Activated T-helper 2 cell treated with anti-CD3 and anti-CD28 coated beads, Interferon-gamma antibody, Interleukin-2, Interleukin-4, amounts not matched to agents 10 μg/mL and 5 μg/mL and 100 μg/mL, durations not matched to agents 14 hours and 24 hours and 36 hours (primary cell): ENCODE measurements at regions not wholly inside any gene's neighbourhood (a gene's known extent, or its start where the extent isn't known, plus 50 kb on each side); places are given as distances from the start of the nearest gene placed in this dataset.

Source experiments
- DNase-seq: peaks from one replicate; pipeline ENCODE4 v3.0.0; 2021; ENCODE audit warnings: low spot score
- H3K27ac Mint-ChIP-seq: one replicate; pipeline ENCODE4 v1.8.0; 2021; ENCODE audit warnings: mixed read lengths
- H3K27me3 Mint-ChIP-seq: one replicate; pipeline ENCODE4 v1.8.0; 2021; ENCODE audit warnings: low read depth, mixed read lengths
- H3K36me3 Mint-ChIP-seq: one replicate; pipeline ENCODE4 v1.8.0; 2021; ENCODE audit warnings: low read depth, mixed read lengths
- H3K4me1 Mint-ChIP-seq: one replicate; pipeline ENCODE4 v1.8.0; 2021; ENCODE audit warnings: low read depth, mixed read lengths
- H3K4me3 Mint-ChIP-seq: one replicate; pipeline ENCODE4 v1.8.0; 2021; ENCODE audit warnings: low read depth, mild to moderate bottlenecking, moderate library complexity, mixed read lengths
- H3K9me3 Mint-ChIP-seq: one replicate; pipeline ENCODE4 v1.8.0; 2021; ENCODE audit warnings: mixed read lengths
- intact Hi-C: fragments of 100-400 bp; cut with micrococcal nuclease; formaldehyde crosslinking; loops from one replicate; pipeline ENCODE4 v1.15.1; 2023

DNA sequence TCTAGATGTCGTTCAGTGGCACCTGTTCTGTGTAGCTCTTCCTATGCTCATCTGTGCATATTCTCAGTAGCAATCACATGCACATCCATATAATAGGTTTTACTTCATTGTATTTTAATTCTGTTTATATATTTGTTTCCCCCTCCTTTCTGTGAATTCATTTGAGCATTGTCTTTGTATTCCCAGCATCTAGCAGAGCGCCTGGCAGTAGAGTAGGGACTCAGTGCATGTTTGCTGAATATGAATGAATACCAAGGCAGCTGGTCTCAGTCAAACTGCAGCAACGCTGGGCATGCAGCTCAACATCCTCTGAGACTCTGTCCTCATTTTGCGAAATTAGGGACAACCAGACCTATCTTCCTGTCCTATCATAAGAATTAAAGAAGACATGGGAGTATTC lies 330.1 kb downstream of the SPRY2 start:
- no peaks in the 10 kb centered on the region for H3K36me3 Mint-ChIP-seq
- H3K27ac Mint-ChIP-seq = no peak overlapping the region
- no peaks in the 10 kb centered on the region for H3K9me3 Mint-ChIP-seq
- no peak overlapping the region for H3K4me3 Mint-ChIP-seq
- no peaks in the 10 kb centered on the region for H3K4me1 Mint-ChIP-seq
- no peaks in the 10 kb centered on the region for H3K27me3 Mint-ChIP-seq
- intact Hi-C loops = no loop called here
- no peak for DNase-seq

DNA sequence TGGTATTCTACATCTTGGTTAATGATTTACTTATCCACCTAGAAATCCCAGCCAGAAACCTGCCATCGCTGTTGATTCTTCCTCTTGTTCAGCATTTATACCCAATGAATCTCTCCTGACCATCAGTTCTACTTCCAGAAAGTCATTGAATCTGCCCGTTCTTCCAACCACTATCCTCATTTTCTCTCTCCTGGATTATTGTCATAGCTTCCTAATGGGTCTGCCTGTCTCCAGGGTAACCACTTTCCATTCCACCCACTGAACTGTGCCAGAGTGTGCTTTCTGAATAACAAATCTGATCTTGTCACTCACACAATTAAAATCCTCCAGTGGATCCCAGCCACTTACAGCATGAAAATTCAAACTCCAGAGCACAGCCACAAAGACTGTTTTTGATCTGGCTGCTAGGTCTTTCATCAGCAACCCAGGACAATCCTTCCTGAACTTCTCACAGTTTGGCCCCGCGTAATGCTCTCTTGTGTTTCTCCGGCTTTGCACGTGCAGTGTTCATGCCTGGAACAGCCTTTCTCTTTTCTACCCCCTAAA lies 330.6 kb downstream of the SPRY2 start:
- intact Hi-C loops = no loop called here
- H3K9me3 Mint-ChIP-seq = no peaks in the 10 kb centered on the region
- no peaks in the 10 kb centered on the region for H3K36me3 Mint-ChIP-seq
- DNase-seq = no peak
- no peaks in the 10 kb centered on the region for H3K4me1 Mint-ChIP-seq
- H3K27me3 Mint-ChIP-seq = no peaks in the 10 kb centered on the region
- H3K4me3 Mint-ChIP-seq = no peak overlapping the region
- H3K27ac Mint-ChIP-seq = no peak overlapping the region

DNA sequence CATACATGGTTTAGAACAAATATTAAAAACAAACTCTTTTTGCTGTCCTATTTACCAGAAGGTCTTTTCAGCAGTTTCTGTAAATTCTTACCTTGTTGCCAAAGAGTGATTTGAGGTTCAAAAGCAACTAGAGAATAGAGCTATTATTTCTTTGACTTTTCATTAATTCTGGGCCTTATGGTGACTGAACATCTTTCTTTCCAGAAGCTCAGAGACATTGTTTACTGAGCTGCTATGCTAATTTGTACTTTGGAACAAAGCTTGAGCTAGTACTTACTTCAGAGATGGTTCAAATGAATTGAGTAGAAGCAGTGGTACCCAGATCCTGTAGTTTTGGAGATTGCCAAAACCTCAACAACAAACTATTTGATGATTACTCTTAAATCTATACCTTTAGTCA lies 331.2 kb downstream of the SPRY2 start:
- no peaks in the 10 kb centered on the region for H3K27me3 Mint-ChIP-seq
- H3K4me3 Mint-ChIP-seq = no peak overlapping the region
- H3K36me3 Mint-ChIP-seq = no peaks in the 10 kb centered on the region
- intact Hi-C loops = no loop called here
- no peaks in the 10 kb centered on the region for H3K9me3 Mint-ChIP-seq
- no peak for DNase-seq
- no peak overlapping the region for H3K27ac Mint-ChIP-seq
- no peaks in the 10 kb centered on the region for H3K4me1 Mint-ChIP-seq

DNA sequence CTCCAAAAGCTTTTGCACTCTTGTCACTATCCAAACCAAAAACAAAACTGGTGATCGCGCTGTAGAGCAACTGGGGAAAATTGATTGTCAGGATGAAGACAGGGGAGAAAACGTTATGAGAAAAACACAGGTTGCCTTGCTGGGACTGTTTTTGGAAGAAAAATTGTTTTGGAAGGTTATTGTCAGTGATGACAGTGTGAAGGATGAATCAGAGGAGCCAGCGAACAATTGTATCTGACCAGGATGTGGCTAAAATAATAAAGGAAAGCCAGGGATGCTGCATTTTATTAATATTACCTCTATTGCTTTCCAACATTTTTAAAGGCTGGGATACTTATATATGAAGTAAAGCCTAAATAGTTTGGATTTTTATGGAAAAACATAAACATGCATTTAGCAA lies 334.0 kb downstream of the SPRY2 start:
- H3K27ac Mint-ChIP-seq = no peak overlapping the region
- intact Hi-C loops = no loop called here
- no peaks in the 10 kb centered on the region for H3K4me1 Mint-ChIP-seq
- no peaks in the 10 kb centered on the region for H3K27me3 Mint-ChIP-seq
- H3K4me3 Mint-ChIP-seq = no peak overlapping the region
- H3K9me3 Mint-ChIP-seq = no peaks in the 10 kb centered on the region
- DNase-seq = no peak
- H3K36me3 Mint-ChIP-seq = no peaks in the 10 kb centered on the region

DNA sequence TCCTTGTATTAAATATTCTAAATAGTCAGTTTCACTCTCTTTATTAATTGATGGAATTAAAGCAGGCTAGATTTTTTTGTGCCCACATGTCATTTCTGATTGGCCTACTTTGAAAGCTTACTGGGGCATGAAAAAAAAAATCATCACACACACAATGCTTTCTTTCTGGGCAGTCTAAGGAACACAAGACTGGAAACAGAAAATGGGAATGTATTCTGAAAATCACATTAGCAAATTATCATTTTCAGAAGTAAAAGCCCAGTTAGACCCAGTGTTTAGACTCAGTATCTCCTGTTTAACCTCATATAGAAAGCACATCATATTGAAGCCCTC lies 339.4 kb downstream of the SPRY2 start:
- no peaks in the 10 kb centered on the region for H3K9me3 Mint-ChIP-seq
- no peaks in the 10 kb centered on the region for H3K27me3 Mint-ChIP-seq
- no peak overlapping the region for H3K27ac Mint-ChIP-seq
- no peak for DNase-seq
- no peaks in the 10 kb centered on the region for H3K4me1 Mint-ChIP-seq
- no peaks in the 10 kb centered on the region for H3K36me3 Mint-ChIP-seq
- intact Hi-C loops = no loop called here
- no peak overlapping the region for H3K4me3 Mint-ChIP-seq

DNA sequence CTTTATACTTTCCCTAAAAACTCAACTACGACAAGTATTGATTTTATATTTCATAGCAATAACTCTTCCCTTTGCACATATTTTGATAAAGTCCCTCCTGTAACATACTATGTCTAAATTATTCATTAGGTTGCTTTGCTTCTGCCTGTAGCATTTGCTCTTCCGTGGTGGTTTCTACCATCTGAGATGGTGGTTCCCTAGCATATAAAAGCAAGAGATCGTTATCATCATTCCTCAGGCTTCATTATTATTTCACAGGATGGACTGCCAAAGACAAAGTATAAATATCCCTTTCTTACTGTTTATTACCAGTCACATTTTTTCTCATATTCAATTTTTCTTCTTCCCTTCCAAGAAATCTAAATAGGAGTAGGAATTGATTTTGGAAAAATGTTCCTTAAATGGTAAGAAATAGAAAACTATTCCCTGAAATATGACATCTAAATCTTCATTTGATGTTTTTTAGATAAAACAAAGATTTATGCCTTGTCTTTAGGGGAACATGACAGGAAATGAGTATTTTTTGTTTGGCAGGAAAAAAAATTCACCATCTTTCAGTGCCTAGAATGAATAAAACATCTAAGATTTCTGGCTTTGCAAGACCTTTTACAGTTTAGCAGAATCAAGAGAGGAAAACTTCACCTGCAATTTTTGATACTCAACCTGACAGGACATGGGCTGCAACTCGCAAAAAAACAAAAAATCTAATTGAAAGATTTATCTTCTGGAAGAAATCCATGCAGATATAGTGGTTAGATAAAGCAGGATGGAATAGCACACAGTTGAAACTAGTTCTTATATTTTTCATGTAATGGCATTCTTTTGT lies 340.0 kb downstream of the SPRY2 start:
- Mint-ChIP-seq H3K4me3 (no peak overlapping the region), H3K27ac (no peak overlapping the region), H3K9me3 (no peaks in the 10 kb centered on the region), H3K27me3 (no peaks in the 10 kb centered on the region), H3K4me1 (no peaks in the 10 kb centered on the region), H3K36me3 (no peaks in the 10 kb centered on the region)
- no peak for DNase-seq
- intact Hi-C loops = no loop called here

DNA sequence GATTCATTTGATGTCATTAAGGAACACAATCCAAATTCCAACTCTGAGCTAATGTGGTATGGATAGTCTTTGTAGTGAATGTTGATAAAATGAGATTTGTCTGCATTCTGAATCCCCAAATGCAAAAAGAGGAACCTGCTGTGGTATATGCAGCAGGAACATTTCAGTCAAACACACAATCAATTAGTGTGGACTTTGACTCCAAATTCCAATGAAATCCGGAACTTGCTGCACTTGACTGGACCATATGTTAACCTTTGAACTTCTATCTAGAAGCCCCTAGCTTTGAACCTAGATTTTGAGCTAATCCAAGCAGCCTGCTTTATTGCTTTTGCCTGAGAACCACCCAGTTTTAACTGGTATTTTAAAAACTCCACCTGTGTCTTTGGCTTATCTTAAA lies 341.3 kb downstream of the SPRY2 start:
- Mint-ChIP-seq H3K4me3 (no peak overlapping the region), H3K9me3 (no peaks in the 10 kb centered on the region)
- DNase-seq = no peak

DNA sequence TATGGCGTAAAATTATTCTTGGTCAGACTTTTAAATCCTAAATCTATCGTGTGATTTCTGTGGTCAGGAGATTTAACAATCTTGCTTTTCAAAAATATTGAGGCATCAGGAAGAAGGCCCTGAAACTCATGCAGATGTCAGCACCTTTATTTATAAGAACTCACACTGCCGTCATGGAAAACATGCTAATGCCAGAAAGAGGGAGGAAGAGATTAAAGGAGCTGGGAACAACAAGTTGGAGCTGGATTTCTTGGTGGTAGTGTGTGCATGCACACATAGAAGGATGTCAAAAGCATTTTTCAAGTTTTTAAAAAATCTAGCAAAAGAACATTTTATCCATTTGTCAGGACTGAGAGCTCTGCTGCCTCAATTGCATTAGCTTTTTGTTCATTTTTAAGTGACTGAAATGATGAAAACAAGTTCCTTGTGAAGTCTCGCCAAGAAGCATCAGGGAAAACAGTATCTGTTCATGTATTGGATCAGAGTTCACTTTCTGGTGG lies 342.5 kb downstream of the SPRY2 start:
- Mint-ChIP-seq H3K27me3 (no peaks in the 10 kb centered on the region), H3K27ac (no peak overlapping the region), H3K4me3 (no peak overlapping the region), H3K36me3 (no peaks in the 10 kb centered on the region), H3K4me1 (no peaks in the 10 kb centered on the region), H3K9me3 (no peaks in the 10 kb centered on the region)
- no peak for DNase-seq
- intact Hi-C loops = no loop called here

More for the DNA sequence above, 341.3 kb downstream of the SPRY2 start:
- H3K4me1 Mint-ChIP-seq = no peaks in the 10 kb centered on the region
- intact Hi-C loops = no loop called here
- H3K27me3 Mint-ChIP-seq = no peaks in the 10 kb centered on the region
- H3K36me3 Mint-ChIP-seq = no peaks in the 10 kb centered on the region
- no peak overlapping the region for H3K27ac Mint-ChIP-seq

DNA sequence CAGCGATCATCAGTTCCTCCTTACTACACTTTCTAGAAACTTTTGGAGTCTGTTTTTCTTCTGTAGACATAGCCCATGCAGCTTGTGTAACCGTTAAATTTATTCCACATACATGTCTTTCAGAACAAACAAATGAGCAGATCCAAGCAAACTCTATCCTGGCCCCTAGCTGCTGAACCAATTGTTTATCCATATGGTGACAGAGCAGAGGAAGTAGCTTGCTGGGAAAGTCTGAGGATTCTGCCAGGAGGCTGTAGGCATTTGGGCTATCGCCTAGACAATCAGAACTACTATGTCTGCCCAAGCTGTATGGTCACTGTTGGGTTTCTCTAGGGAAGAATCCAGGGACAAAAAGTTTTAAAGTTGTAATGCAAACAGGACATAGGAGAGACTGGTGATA lies 343.7 kb downstream of the SPRY2 start:
- Mint-ChIP-seq H3K4me1 (no peaks in the 10 kb centered on the region), H3K36me3 (no peaks in the 10 kb centered on the region), H3K27ac (no peak overlapping the region), H3K27me3 (no peaks in the 10 kb centered on the region), H3K4me3 (no peak overlapping the region), H3K9me3 (no peaks in the 10 kb centered on the region)
- intact Hi-C loops = no loop called here
- no peak for DNase-seq

DNA sequence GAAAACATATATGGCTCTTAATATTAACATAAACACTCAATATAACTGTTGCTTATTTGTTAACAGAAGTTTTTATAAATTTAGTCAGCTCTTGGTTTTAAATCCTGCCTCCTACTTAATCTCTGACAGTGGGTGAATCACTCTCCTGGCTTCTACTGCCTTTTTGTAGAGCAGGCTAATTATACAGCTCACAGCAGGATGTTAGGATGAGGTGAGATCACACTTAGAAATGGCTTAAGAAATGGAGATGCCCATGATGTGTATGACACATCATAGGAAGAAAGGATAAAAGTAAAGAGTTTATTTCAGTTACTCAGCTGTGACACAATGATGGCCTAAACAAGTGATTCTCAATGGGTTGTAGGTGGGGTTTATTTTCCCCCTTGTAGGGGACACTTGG lies 345.6 kb downstream of the SPRY2 start:
- H3K27me3 Mint-ChIP-seq = no peaks in the 10 kb centered on the region
- no peaks in the 10 kb centered on the region for H3K9me3 Mint-ChIP-seq
- no peak overlapping the region for H3K27ac Mint-ChIP-seq
- H3K36me3 Mint-ChIP-seq = no peaks in the 10 kb centered on the region
- no peak overlapping the region for H3K4me3 Mint-ChIP-seq
- intact Hi-C loops = no loop called here
- H3K4me1 Mint-ChIP-seq = no peaks in the 10 kb centered on the region
- no peak for DNase-seq

DNA sequence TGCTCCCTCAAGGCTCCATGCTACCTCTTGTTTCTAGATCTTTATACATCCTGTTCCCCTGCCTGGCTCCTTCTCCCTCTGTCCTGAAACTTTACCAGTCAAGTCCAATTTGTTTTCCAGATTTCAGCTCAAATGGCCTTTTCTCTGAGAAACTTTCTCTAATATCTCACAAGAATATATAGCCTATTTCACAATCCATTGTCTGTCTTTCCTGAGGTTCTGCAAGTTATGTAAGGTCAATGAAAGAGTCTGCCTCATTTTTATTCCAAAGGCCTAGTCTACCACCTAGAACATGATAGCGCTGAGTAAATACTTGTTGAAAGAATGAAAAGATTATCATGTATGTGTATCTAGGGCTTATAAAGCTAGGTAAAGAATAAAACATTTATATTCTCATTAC lies 348.8 kb downstream of the SPRY2 start:
- intact Hi-C loops = no loop called here
- no peak overlapping the region for H3K4me3 Mint-ChIP-seq
- no peaks in the 10 kb centered on the region for H3K9me3 Mint-ChIP-seq
- H3K4me1 Mint-ChIP-seq = no peaks in the 10 kb centered on the region
- H3K27ac Mint-ChIP-seq = no peak overlapping the region
- H3K27me3 Mint-ChIP-seq = no peaks in the 10 kb centered on the region
- no peak for DNase-seq
- H3K36me3 Mint-ChIP-seq = no peaks in the 10 kb centered on the region

DNA sequence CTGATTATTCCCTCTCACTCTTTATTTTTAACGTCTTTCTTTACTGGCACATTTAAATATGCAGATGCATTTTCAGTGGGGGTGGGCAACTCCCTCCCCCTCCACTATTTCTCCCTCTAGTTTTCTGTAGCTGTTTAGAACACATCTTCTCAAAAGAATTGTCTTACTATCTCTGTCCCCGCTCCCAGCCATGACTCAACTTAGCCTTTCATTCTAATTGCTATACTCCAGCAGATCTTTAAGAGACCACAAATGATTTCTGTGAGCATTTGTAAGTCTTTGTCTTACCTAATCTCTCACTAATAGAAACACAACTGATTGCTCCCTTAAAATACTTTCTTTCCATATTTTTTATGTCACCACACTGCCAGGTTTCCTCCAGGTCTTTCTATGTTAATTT lies 350.9 kb downstream of the SPRY2 start:
- Mint-ChIP-seq H3K4me3 (no peak overlapping the region), H3K9me3 (no peaks in the 10 kb centered on the region), H3K4me1 (no peaks in the 10 kb centered on the region), H3K27me3 (no peaks in the 10 kb centered on the region), H3K27ac (no peak overlapping the region), H3K36me3 (no peaks in the 10 kb centered on the region)
- no peak for DNase-seq
- intact Hi-C loops = no loop called here

DNA sequence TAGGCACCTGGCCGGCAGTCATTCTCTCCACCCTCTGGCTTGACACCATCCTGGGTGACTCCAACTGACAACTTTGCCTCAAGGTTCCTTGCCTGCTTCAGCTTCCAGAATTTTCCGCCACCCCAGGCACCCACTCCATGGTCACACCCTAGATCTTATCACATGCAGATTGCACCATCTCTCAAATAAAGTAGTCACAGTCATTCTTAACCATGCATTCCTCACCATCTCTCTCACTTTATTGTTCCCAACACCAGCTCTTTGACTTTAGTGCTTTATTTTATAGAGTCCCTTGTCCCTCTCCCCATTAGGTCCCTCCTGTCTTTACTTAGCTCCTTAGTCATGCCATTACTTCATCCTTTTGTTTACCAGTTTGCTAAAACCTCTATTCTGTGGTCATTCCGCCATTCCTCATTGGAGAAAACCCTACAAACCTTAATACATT lies 351.7 kb downstream of the SPRY2 start:
- Mint-ChIP-seq H3K4me1 (no peaks in the 10 kb centered on the region), H3K9me3 (no peaks in the 10 kb centered on the region), H3K27me3 (no peaks in the 10 kb centered on the region), H3K27ac (no peak overlapping the region), H3K4me3 (no peak overlapping the region), H3K36me3 (no peaks in the 10 kb centered on the region)
- intact Hi-C loops = no loop called here
- no peak for DNase-seq
